ENCODE measurements at regions not wholly inside any gene's neighbourhood (a gene's known extent, or its start where the extent isn't known, plus 50 kb on each side); places are given as distances from the start of the nearest gene placed in this dataset.

DNA sequence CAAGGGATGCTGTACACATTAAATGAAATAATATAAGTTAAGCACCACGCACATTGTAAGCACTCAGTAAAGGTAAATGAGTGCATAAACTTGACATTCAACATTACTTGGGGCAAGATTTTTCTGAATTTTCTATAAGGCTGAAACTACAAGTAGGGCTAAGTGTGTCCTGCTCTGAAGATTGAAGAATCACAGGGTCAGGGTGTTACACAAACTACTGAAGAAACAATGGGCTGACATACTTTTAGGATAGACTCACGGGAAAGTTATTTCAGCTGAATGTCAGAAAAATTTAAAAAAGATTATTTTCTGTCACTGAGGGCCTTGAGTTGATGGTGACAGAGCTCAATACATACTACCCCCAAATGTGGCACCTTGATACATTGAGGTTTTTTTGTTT is 644.2 kb upstream of the PLXNA2 start:
- Mint-ChIP-seq H3K36me3 (no peaks in the 10 kb centered on the region), H3K4me3 (no peak overlapping the region), H3K4me1 (no peaks in the 10 kb centered on the region), H3K9me3 (peaks cover 3% of the 10 kb centered on the region), H3K27ac (no peak overlapping the region)
- ATAC-seq = no peak
- DNase-seq (ENCODE audit: low spot score in 2 of 2) = no peak

DNA sequence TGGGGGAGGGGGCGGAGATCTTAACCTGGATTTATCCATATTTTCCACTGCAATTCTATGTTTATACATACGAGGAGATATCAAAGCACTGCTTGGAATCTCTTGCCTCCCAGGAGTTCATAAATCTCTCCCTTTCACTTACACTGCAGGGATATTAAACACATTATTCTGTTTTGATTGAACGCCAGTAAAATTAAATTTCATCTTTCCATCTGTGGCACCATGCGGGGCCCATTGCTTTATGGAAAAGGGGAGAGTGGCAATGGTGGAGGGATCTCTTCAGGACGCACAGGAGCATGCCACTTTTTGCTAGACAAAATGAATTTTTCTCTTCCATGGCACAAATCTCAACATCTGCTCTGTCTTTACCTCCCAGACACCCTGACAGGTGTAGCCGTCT is 648.0 kb upstream of the PLXNA2 start:
- Mint-ChIP-seq H3K9me3 (peaks cover 3% of the 10 kb centered on the region), H3K27ac (no peak overlapping the region), H3K36me3 (no peaks in the 10 kb centered on the region), H3K4me1 (no peaks in the 10 kb centered on the region), H3K4me3 (no peak overlapping the region)
- DNase-seq (ENCODE audit: low spot score in 2 of 2) (no peak), ATAC-seq (no peak)

DNA sequence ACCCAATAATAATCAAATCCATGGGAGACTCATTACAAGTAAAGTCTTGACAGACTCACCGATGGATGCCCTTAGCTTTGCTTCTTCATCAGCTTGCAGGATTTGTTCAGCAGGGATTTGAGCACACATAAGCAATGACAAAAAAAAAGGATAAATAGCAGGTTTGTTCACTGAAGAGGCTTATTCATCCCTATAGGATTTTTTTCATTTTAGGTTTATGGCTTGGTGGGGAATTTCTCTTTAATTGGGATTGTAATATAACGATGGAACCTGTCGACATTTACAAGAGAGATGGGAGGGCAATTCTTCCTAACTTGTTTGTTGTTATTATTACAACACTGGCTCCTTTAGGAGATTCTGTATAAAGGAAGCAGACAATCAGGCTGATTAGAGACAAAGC is 649.1 kb upstream of the PLXNA2 start:
- Mint-ChIP-seq H3K4me1 (no peaks in the 10 kb centered on the region), H3K9me3 (peaks cover 4% of the 10 kb centered on the region), H3K4me3 (no peak overlapping the region), H3K36me3 (no peaks in the 10 kb centered on the region), H3K27ac (no peak overlapping the region)
- ATAC-seq (no peak), DNase-seq (ENCODE audit: low spot score in 2 of 2) (no peak)

DNA sequence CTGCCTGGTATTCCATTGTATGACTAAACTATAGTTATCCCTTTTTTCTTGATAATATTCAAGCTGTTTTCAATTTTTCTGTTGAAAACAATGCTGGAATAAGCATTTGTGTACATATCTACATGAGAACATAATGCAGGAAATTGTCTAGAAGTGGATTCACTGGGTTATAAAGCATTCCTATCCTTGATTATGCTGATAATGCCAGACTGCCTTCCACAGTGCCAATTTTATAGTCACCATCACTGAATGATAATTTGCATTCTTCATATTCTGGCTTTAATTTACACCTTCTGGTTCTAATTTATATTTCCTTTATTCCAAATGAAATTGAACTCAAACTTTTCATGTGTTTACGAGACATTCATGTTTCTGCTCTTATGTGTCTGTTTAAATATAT is 651.0 kb upstream of the PLXNA2 start:
- Mint-ChIP-seq H3K9me3 (peaks cover 4% of the 10 kb centered on the region), H3K27ac (no peak overlapping the region), H3K4me3 (no peak overlapping the region), H3K4me1 (no peaks in the 10 kb centered on the region), H3K36me3 (no peaks in the 10 kb centered on the region)
- ATAC-seq = no peak
- DNase-seq (ENCODE audit: low spot score in 2 of 2) = no peak

- DNase-seq (ENCODE audit: low spot score in 2 of 2) = no peak
- no peak for ATAC-seq
- no peaks in the 10 kb centered on the region for H3K36me3 Mint-ChIP-seq
- H3K27ac Mint-ChIP-seq = no peak overlapping the region
- peaks cover 4% of the 10 kb centered on the region for H3K9me3 Mint-ChIP-seq
- no peaks in the 10 kb centered on the region for H3K4me1 Mint-ChIP-seq
- no peak overlapping the region for H3K4me3 Mint-ChIP-seq
Observed at GRCh38 chr1:208895820-208896219, 651.6 kb upstream of the PLXNA2 start.

- no peak overlapping the region for H3K27ac Mint-ChIP-seq
- no peaks in the 10 kb centered on the region for H3K4me1 Mint-ChIP-seq
- no peak for DNase-seq (ENCODE audit: low spot score in 2 of 2)
- H3K36me3 Mint-ChIP-seq = no peaks in the 10 kb centered on the region
- no peak overlapping the region for H3K4me3 Mint-ChIP-seq
- peaks cover 4% of the 10 kb centered on the region for H3K9me3 Mint-ChIP-seq
- no peak for ATAC-seq
Observed at GRCh38 chr1:208896768-208897167, 652.6 kb upstream of the PLXNA2 start.

DNA sequence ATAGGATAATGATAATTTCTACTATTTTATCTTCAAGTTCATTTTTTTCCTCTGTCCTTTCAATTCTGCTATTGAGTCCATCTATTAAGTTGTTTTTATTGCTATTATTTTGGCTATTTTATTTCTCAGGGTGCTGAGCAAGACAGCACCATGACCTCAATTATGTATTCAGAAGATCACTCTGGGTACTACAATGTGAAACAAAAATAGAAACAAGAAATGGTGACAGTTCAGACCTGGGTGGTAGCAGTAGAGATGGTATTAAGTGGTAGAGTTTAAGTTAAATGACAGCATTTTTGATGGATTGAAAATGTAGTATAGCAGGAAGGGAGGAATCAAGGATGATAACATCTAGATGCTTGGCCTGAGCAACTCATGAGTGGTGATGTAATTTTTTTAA is 655.3 kb upstream of the PLXNA2 start:
- no peaks in the 10 kb centered on the region for H3K36me3 Mint-ChIP-seq

DNA sequence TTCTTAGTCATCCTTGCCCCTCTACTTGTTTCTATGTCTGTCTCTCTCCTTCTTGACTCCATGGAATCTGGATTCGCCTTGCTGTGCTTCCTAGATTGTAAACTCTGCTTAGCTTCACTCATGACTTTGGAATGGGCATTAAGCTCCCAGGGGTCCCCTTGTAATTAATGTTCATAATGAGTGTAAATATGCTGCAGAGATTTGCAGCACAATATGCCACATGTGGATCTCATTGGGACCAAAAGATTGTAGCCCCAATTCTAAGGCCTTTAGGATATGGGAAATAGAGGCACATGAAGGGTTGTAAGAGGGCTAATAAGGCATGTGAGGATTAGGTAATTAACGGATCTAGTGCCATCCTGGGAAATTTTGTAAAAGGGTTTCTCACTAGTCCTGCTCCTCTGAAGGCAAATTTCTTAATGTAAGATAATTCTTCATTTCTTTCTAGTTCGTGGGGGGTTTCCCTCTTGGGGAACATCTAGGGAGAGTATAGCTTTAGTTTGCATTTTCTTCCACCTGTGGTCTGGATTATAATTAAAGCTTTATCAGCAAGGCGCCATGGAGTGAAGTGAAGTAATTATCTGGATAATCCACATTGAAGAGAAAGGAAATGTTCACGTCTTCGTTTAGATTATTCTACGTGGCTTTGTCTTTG is 659.2 kb upstream of the PLXNA2 start:
- no peak for ATAC-seq
- no peaks in the 10 kb centered on the region for H3K4me1 Mint-ChIP-seq
- no peak overlapping the region for H3K4me3 Mint-ChIP-seq
- H3K9me3 Mint-ChIP-seq = peaks cover 3% of the 10 kb centered on the region
- H3K36me3 Mint-ChIP-seq = no peaks in the 10 kb centered on the region
- DNase-seq (ENCODE audit: low spot score in 2 of 2) = no peak
- H3K27ac Mint-ChIP-seq = no peak overlapping the region

More for the DNA sequence above, 655.3 kb upstream of the PLXNA2 start:
- H3K9me3 Mint-ChIP-seq = peaks cover 4% of the 10 kb centered on the region
- H3K27ac Mint-ChIP-seq = no peak overlapping the region
- no peaks in the 10 kb centered on the region for H3K4me1 Mint-ChIP-seq
- no peak for DNase-seq (ENCODE audit: low spot score in 2 of 2)
- no peak overlapping the region for H3K4me3 Mint-ChIP-seq
- no peak for ATAC-seq

GRCh38 chr1:208907790-208908189 is 663.6 kb upstream of the PLXNA2 start:
- no peaks in the 10 kb centered on the region for H3K4me1 Mint-ChIP-seq
- H3K36me3 Mint-ChIP-seq = no peaks in the 10 kb centered on the region
- no peaks in the 10 kb centered on the region for H3K9me3 Mint-ChIP-seq

GRCh38 chr1:208909011-208909984 is 665.1 kb upstream of the PLXNA2 start:
- no peak for ATAC-seq
- DNase-seq (ENCODE audit: low spot score in 2 of 2) = no peak
- H3K4me3 Mint-ChIP-seq = no peak overlapping the region
- H3K4me1 Mint-ChIP-seq = no peaks in the 10 kb centered on the region
- H3K36me3 Mint-ChIP-seq = no peaks in the 10 kb centered on the region
- H3K27ac Mint-ChIP-seq = no peak overlapping the region
- no peaks in the 10 kb centered on the region for H3K9me3 Mint-ChIP-seq

More at GRCh38 chr1:208907790-208908189, 663.6 kb upstream of the PLXNA2 start:
- DNase-seq (ENCODE audit: low spot score in 2 of 2) (no peak), ATAC-seq (no peak)
- H3K27ac Mint-ChIP-seq = no peak overlapping the region
- H3K4me3 Mint-ChIP-seq = no peak overlapping the region

GRCh38 chr1:208910161-208910560 is 666.0 kb upstream of the PLXNA2 start:
- Mint-ChIP-seq H3K36me3 (no peaks in the 10 kb centered on the region), H3K4me1 (no peaks in the 10 kb centered on the region), H3K27ac (no peak overlapping the region), H3K9me3 (no peaks in the 10 kb centered on the region), H3K4me3 (no peak overlapping the region)
- DNase-seq (ENCODE audit: low spot score in 2 of 2) (no peak), ATAC-seq (no peak)

DNA sequence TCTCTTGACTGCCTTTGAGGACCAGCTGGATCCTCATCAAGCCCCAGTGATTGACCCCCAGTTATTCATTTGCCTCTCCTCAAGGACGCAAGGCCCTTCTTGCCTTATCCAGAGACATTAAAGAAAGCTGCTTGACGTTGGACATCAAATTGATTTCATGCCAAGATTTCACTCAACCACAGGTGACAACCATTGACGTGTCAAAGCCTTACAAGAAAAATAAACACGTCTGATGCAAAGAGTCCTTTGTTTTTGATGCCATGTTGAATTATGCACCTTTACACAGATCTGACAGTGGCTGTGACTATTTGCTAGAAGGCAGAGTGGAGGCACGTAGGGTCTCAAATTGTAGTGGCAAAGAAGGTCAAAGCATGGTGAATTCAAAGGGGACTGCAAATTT is 666.2 kb upstream of the CAMK1G start:
- Mint-ChIP-seq H3K36me3 (no peaks in the 10 kb centered on the region), H3K9me3 (peaks cover 7% of the 10 kb centered on the region), H3K27ac (no peak overlapping the region), H3K4me3 (no peak overlapping the region), H3K4me1 (no peaks in the 10 kb centered on the region)
- ATAC-seq = no peak
- DNase-seq (ENCODE audit: low spot score in 2 of 2) = no peak

DNA sequence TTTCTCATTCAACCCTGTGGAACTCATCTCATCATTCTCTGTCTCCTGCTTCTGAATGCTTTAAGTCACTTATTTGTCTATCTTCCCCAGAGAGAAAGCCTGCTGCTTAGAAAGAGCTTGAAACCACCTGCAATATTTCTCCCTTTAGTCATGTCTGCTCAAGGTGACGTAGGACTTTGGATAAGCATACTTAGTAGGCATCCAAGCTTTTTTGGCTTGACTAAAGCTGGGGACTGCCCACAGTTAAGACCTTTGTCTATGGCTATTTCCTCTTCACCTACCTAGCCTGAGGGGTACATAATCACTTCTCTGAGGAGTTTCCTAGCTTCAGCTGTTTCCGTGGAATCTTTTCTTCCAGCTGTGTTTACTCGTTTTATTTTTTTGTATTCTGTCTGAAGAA is 665.8 kb upstream of the CAMK1G start:
- no peak for ATAC-seq
- Mint-ChIP-seq H3K27ac (no peak overlapping the region), H3K36me3 (no peaks in the 10 kb centered on the region), H3K4me3 (no peak overlapping the region), H3K9me3 (peaks cover 7% of the 10 kb centered on the region), H3K4me1 (no peaks in the 10 kb centered on the region)
- DNase-seq (ENCODE audit: low spot score in 2 of 2) = no peak

- Mint-ChIP-seq H3K9me3 (peaks cover 7% of the 10 kb centered on the region), H3K36me3 (no peaks in the 10 kb centered on the region), H3K4me1 (no peaks in the 10 kb centered on the region), H3K4me3 (no peak overlapping the region), H3K27ac (no peak overlapping the region)
- DNase-seq (ENCODE audit: low spot score in 2 of 2) = no peak
- ATAC-seq = no peak
Observed at GRCh38 chr1:208918160-208918559, 665.4 kb upstream of the CAMK1G start.

DNA sequence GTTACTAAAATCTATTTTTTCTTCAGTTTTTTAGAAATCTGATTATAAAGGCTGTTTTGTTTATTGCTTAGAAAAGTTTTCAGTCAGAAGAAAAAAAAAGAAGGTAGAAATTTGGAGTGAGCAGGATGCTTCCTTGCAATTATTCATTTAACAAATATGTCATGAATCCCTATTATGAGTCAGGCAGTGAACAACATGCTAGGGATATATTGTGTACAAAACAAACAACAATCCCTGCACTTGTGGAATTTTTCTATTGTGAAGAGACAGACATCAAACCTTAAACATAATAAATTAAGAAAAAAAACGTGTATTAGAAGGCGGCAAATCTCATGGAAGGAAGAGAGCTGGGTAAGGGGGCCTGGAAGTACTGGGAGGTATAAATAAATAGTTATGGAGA is 664.1 kb upstream of the CAMK1G start:
- ATAC-seq = no peak
- no peaks in the 10 kb centered on the region for H3K4me1 Mint-ChIP-seq
- H3K27ac Mint-ChIP-seq = no peak overlapping the region
- DNase-seq (ENCODE audit: low spot score in 2 of 2) = no peak
- no peaks in the 10 kb centered on the region for H3K36me3 Mint-ChIP-seq
- H3K4me3 Mint-ChIP-seq = no peak overlapping the region
- peaks cover 9% of the 10 kb centered on the region for H3K9me3 Mint-ChIP-seq

GRCh38 chr1:208921259-208921658 is 662.3 kb upstream of the CAMK1G start:
- ATAC-seq (no peak), DNase-seq (ENCODE audit: low spot score in 2 of 2) (no peak)
- no peak overlapping the region for H3K27ac Mint-ChIP-seq
- H3K36me3 Mint-ChIP-seq = no peaks in the 10 kb centered on the region
- H3K4me3 Mint-ChIP-seq = no peak overlapping the region
- peaks cover 9% of the 10 kb centered on the region for H3K9me3 Mint-ChIP-seq
- H3K4me1 Mint-ChIP-seq = no peaks in the 10 kb centered on the region
